ENCODE measurements at regions not wholly inside any gene's neighbourhood (a gene's known extent, or its start where the extent isn't known, plus 50 kb on each side); places are given as distances from the start of the nearest gene placed in this dataset.

DNA sequence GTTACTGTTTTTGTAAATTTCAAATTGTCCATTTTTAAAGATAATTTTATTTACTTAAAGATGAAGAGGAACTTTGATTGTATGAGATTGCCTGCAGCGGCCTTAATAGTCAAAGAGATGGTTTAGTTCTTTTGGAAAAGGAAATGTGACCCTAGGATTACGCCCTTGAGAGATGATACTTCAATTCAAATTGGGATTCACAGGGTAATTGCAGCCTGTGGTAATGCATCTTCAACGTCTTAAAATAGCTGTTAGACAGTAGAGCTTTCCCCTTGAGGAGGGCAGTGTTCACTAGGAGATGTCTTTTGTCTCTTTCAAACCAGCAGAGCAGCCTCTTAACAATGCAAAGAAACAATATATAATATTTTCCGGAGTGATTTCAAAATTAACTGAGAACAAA lies 127.1 kb downstream of the TAF11L14 start:
- DNase-seq (ENCODE audit: low spot score), result no peak

DNA sequence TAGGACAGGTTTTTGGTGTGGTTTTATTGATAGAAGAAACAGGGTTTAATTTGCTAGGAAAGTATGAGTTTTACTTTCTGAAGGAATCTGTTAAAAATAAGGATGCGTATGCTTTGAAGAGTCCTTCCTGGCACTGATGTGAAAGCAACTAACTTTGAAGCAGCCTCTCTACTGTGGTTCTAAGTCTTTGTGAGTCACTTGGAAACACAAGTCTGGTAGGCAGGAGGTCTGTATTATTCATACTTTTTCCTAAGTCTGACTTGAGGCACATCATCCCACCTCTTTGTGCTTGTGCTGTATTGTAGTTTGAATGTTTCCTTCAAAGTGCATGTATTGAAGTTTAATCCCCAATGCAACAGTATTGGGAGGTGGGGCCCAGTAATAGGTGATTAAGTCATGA lies 129.0 kb downstream of the TAF11L14 start:
- DNase-seq (ENCODE audit: low spot score), result no peak

DNA sequence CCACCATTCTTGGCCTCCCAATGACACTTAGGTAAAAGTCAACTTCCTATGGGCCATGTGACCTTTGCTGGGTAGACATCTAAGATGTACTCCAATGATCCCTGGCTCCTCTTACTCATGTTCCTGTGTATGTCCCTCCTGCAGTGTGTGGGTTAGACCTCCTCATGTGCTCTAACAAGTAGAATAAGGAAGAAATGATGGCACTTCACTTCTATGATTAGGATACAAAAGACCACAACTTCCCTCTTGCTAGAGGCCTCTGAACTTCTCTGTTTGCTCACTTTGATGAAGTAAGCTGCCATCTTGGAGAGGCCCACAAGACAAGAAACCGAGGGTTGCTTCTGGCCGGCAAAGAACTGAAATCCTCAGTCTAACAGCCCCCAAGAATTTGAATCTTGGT lies 131.8 kb downstream of the TAF11L14 start:
- DNase-seq (ENCODE audit: low spot score), result no peak

DNA sequence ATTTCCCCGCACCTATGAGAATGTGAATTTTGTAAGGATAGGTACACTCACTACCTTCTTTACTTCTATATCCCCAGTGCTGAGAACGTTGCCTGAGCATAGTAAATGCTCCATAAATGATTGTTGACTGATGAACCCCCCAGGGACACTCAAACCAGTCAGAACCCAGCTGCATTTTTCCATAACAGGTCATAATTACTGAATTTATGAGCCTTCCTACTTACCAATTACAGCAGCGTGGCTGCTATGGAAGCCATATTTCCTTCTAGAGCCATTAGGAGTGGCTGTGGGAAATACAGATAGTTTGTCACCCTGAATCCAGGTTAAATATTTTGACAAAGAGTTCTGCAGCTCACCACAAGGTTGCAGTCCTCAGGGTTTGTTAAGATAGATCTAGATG lies 135.0 kb downstream of the TAF11L14 start:
- DNase-seq (ENCODE audit: low spot score), result no peak

DNA sequence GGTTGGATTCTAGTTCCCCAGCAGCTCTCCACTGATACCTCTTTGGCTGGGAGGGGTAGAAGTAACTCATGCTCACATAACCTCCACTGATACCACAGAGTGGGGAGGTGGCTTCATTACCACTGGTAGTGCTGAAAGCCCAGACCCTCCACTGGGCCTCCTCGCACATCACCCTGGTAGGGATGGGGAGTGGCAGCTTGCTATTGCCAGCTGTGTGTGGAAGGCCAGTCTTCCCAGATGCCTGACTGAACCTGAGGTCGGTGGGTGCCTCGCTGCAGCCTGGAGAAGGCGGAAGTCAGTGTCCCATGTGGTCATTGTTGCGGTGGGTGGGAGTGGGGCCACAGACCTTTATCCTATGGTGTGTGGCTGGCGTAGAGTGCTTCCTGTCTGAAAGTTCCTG lies 138.0 kb downstream of the TAF11L14 start:
- no peak for DNase-seq (ENCODE audit: low spot score)

DNA sequence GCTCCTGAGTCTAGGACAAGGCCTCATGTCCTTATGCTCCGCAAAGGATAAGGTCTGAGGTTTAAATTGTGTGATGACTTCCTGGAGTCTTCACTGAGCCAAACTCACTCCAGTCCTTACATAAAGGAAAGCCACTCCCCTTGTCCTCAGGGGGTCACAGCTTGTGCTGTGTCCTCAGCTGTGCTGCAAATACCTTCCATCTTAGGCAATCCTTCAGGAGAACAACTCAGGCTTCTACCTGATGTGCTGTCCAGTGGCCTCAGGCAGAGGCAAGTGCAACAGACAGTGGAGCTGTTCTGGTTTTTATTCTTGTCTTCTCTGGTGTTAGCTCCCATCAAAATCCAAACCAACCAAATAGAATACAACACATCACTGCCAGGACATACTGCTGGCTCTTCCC lies 151.5 kb downstream of the TAF11L14 start:
- no peak for DNase-seq (ENCODE audit: low spot score)

DNA sequence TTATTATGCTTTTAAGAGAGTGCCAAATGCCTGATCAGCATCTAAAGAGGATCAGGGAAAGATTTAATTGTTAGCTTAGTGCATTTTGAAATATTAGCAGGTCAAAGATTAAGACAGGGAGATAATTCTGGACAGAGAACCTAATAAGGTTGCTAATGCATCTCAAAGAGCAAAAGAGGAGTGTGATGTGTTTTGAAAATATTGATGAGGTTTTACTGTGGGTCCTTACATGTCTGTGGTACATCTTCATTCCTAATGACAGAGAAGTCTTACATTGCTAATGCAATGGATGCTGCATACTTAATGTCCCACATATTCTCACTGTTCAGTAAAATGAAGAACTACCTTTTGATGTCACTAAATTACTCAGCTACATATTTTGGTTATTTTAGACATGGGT lies 154.1 kb downstream of the TAF11L14 start:
- no peak for DNase-seq (ENCODE audit: low spot score)

DNA sequence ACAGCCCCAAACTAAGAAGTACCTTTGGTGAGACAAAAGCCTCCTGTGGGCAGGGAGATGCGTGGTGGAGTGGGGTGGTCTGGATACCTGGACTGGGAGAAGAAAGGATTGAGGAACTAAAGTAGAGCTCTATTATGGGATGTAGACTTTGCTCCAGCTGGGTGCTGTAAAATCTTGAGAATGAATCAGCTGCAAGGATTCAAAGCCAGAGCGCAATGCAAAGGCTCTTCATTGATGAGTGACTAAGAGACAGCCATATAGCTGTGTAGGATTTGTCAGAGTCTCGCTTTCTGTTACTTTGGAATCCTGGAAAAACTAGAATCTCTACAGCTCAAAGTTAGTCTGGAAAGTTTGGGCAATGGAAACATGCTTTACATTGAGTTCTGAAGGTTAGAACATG lies 159.9 kb downstream of the TAF11L14 start:
- DNase-seq (ENCODE audit: low spot score), result no peak

DNA sequence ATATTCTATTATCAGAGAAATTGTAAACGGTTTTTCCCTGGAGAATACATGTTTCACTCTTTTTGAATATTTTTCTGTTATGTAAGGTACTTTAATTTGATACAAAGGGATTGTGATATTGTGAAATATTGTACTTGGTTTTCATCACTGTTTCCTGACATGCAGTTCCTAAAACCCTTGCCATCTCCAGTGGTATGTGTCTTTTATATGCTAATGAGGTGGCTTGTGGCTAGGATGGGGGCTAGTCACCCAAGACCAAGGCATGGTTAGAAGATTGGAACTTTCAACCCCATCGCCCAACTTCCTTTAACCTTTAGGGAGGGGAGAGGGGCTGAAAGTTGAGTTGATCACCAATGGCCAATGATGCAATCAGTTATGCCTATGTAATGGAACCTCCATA lies 160.6 kb downstream of the TAF11L14 start:
- DNase-seq (ENCODE audit: low spot score), result no peak

DNA sequence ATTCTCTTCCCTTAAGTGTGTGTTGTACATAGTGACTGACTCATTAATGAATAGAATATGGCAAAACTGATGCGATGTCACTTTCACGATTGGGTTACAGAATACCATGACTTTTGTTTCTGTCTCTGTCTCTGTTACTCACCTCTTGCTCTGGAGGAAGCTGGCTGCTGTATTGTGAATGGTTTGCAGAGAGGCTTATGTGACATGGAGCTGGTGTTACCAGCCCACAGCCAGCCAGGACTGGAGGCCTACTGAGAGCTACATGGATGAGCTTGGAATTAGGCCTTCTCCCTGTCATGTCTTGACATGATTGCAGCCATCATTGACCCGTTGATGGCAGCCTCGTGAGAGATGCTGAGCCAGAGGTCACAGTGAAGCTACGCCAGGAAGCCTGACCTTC lies 161.9 kb downstream of the TAF11L14 start:
- DNase-seq (ENCODE audit: low spot score), result no peak

DNA sequence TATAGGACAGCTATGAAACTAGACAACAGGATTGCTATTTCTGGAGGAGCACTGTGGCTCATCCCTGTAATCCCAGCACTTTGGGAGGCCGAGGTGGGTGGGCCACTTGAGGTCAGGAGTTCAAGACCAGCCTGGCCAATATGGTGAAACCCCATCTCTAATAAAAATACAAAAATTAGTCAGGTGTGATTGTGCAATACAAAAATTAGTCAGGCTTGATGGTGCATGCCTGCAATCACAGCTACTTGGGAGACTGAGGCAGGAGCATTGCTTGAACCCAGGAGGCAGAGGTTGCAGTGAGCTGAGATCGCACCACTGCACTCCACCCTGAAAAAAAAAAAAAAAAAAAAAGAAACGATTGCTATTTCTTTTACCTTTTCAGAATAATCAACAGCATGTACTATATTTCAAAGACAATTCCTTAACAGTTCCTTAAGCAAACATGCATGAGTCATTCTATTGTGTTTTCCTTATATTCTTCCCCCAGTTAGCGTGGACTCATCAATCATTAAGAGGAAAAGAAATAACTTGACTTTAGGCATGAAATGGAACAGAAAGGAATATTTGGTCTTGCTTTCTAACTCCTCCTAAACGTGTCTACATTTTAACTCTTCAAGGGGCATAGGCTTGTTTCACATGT lies 162.6 kb downstream of the TAF11L14 start:
- DNase-seq (ENCODE audit: low spot score), result no peak

DNA sequence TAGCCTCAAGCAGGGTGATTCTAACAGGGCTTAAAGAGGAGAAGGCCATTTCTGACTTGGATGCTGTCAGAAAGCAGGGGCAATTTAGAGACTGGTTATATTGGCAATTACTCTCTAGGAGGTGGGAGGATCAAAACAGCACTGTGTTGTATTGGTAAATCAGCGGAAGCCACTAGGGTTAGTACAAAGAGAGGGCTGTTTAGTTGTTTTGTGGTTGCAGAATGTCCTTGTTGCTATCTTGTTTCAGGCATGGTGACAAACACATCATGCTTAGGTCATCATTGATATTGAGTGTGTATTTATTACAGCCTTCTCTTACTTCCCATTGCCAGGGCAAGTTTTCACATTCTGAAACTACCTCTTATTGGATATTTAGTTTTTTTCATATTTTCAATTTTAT lies 165.3 kb downstream of the TAF11L14 start:
- DNase-seq (ENCODE audit: low spot score), result no peak

DNA sequence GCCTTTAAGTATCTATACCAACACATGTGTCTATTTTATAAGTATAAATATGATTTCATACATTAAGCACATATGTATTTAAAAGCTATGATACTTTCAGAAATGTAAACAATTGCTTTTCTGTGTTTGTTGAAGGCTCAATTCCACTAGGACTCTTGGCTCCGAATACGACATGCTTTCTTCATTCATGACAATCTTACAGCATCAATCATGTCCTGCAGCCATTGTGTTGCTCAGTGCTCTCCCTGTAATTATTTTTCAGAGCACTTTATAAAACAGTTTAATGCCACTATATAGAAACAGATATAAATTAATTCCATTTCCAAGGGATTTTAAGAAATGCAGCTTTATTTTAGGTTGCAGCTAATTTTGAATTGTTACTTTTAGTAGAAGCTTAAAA lies 167.3 kb downstream of the TAF11L14 start:
- DNase-seq (ENCODE audit: low spot score), result no peak

DNA sequence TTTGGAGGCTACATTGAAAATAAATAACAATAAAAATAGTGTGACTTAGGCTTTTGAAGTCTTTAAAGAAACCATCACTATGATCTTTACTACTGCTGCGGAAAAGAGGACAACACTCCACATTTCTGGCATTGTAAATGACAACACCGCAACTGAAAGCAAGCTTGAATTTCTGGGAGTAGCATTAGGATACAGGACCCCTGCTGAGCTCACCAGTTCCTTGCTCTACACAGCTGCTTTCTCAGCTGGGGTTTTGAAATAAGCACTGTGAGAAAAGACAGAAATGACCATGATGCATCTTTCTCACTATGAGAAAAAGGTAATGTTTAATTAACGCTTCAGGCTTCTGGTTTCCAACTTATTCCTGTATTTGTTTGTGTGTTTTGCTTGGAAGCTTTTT lies 168.0 kb downstream of the TAF11L14 start:
- no peak for DNase-seq (ENCODE audit: low spot score)

DNA sequence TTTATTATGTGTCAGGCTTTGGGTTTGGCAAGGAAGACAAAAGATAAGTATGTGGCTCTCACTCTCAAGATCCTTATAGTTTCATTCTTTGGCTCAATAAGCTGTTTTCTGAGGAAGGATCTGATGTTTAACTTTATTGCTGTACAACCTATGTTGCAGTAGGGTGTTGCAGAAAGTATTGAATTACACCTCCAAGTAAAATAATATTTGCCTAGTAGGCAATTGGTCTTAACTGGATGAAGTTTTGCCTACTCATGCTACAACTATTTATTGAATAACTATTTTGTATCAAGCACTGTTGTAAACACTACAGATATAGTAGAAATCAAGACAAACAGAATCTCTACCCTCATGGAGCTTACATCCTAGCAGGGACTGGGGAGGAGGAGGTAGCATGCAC lies 169.7 kb downstream of the TAF11L14 start:
- no peak for DNase-seq (ENCODE audit: low spot score)

DNA sequence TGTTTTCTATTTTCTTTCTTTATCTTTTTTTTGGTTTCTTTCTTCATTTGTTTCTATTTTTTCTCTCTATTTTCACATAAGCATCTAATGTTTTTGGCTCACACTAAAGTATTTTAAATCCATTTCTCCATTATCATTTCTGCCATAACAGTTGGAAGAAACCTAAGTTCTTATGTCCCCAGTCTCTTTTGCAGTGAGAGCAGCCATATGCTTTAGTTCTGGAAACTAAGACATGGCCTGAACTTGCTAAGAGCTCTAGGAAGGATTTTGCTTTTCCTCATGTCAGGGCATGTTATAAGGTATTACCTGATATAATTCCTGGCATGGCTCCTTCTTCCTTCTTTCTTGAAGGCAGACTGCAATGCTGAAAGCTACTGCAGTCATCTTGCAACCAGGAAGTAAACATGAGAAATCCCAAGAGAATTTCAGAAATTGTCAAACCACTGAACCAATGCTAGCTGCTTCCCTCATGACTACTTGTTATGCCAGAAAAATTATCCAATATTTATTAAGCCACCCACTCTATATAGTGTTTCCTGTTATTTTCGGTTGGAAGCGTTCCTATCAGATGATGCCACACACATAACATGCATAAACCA lies 171.1 kb downstream of the TAF11L14 start:
- DNase-seq (ENCODE audit: low spot score), result no peak

DNA sequence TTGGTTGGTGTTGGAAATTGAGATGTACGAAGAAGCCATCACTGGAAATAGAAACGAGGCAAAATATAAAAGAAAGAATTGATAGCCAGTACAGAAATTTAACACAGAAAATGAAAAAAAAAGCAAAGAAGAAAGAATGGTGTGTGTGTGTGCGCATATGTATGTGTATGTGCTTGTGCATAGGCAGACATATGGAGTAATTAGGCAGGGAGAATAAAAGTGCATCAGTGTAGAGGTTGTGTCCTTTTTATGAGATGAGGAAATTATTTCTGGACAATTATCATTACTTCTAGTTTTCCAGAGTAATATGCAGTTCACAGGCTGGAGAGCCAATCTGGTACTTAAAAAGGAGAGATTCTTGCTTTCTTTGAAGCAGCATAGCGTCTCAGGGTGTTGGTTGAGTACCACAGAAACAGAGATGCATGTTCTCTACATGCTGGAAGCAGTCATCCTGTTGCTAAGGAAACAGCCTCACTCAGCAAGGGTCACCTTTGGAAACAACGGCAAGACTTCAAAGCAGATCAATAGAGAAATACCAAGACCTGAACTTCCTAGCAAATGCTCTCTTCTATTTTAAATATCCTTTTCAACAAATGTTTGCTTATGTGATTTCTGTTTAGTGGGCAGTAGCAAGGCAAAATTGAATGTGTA lies 172.7 kb downstream of the TAF11L14 start:
- DNase-seq (ENCODE audit: low spot score), result no peak

DNA sequence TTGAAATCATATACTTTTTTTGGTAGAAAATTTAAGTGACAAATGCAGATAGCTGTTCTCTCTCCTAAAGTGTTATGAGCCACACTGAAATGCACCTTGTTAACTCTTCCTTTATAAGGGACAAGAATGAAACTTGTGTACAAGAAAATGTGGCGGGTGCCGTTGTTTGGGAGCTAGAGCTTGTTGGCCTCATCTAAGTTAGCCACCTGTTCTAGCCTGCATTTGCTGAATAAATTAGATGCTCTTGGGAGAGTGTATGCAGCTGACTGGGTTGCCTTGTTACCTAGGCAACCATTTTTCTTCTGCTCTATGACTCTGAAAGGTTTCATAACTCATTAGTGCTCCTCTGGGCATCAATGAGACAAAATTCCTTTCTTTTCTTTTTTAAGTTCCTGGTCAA lies 174.3 kb downstream of the TAF11L14 start:
- no peak for DNase-seq (ENCODE audit: low spot score)

DNA sequence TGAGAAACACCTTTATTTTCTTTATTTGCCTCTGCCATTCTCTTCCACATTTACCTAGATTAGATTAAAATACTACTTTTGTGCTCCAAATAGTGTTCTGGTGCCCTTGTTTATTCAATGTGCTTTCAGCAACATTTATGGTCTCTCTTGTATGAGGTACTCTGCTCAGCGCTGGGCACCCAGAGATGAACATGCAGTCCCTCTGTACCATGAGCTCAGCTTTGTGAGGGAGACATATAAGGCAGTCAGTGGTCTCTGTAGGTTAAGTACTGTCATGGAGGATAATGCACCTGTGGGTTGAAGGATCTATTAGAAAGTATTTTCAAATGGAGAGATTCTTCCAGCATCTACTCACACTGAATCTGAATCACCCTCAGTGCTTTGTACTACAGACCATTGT lies 176.5 kb downstream of the TAF11L14 start:
- DNase-seq (ENCODE audit: low spot score), result no peak

DNA sequence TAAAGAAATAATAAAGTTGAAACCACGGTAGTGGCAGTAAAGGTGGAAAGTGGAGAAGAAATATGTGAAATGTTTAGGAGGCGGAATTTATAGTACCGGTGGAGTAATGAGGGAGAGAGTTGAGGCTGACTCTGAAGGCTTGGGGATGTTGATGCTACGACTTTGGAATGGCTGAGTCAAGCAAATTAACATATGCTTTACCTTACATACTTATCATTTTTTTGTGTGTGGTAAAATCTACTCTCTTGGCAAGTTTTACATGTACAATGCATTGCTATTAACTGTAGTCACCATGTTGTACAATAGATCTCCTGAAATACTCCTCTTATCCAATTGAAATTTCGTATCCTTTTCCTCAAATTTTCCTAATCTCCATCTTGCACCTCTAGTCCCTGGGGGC lies 179.0 kb downstream of the TAF11L14 start:
- DNase-seq (ENCODE audit: low spot score), result no peak

DNA sequence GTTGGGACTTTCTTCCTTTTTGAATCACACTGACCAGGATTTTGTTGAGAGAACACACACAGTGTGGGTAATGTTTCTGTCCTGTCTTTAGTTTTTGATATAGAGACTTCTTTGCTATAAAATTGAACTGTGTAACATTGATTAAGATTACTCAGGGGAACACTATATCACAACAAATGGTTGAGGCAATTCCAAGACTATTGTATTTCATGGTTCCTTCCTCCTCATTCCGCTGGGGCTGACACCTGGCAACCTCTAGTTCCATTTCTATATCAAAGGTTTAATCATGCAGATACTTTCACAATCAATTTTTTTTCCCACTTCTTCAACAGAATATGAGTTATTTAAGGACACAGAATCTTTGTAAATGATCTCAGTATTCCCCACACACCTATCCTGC lies 182.2 kb downstream of the TAF11L14 start:
- DNase-seq (ENCODE audit: low spot score), result no peak

DNA sequence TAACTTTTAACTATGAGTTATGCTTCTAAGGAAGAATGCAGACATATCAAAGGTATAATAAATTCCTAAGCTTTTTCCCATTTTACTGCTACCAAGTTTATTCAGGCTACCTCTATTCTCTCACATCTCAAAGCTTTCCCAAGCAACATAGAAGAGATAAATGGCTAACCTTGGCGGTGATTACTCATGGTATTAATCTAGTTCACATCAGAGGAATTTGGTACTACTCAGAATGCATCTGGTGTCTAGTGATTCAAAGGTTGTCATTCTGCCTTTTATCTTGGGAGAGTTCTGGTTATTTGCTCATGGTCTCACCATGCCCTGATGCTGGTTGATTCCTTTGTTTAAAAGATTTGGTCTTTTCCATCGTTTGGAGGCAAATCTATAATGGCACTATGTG lies 182.7 kb downstream of the TAF11L14 start:
- DNase-seq (ENCODE audit: low spot score), result no peak

DNA sequence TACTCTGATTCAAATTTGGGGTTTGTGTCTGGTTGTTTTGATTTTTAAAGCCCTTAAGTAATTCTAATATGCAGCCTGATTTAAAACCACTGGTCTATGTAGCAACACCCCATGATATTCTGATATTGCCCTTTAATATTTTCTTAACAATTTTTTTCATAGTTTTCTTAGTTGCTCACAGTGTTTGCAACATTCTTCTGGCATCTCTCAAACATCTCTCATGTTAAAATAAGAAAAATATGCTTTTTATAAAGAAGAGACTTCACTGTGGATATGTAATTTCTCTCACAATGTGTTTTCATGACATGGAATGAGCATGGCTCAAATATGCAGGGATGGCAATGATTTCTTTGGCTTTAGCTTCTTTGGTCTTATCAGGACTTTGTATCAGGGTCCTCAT lies 183.7 kb downstream of the TAF11L14 start:
- no peak for DNase-seq (ENCODE audit: low spot score)

DNA sequence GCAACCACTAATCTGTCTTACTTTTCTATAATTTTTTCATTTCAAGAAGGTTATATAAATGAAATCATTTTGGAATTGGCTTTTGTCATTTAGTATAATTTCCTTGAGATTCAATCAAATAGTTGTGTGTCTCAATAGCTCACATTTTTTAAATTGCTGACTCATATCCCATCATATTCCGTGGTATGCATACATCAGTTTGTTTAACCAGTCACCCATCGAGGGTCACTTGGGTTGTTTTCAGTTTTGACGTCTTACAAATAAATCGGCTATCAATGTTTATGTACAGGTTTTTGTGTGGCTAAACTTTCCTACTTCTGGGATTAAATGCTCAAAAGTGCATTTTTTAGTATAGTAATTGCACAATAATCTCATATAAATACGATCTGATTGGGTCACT lies 185.5 kb downstream of the TAF11L14 start:
- no peak for DNase-seq (ENCODE audit: low spot score)

Data from CD4-positive, alpha-beta T cell treated with Interleukin-15 for 4 hours (primary cell).